Stomach (tissue), 8 donors: ENCODE measurements at regions not wholly inside any gene's neighbourhood (a gene's known extent, or its start where the extent isn't known, plus 50 kb on each side); places are given as distances from the start of the nearest gene placed in this dataset.

Source experiments
- DNase-seq, 2 donors: peaks; one replicate each; pipeline versions ENCODE4 v3.0.0 to v3.0.0-alpha.2; 2013 to 2019
- H3K27ac ChIP-seq, 5 donors: fragments of 200-600 bp in 4 of 5; sonication (generic) in 4 of 5; one replicate each; pipeline ENCODE4 v1.5.1; 2013 to 2019; ENCODE audit warnings: mild to moderate bottlenecking in 1 of 5, moderate library complexity in 1 of 5
- H3K27me3 ChIP-seq, 3 donors: fragments of 200-600 bp; sonication (generic); one replicate each; pipeline ENCODE4 v1.5.1; 2017 to 2019; ENCODE audit warnings: mixed run types in 1 of 3
- H3K36me3 ChIP-seq, 4 donors: fragments of 200-600 bp; sonication (generic); 1 replicate in 3 of 4; 2 replicates in 1 of 4; pipeline ENCODE4 v1.5.1; 2016 to 2019
- H3K4me1 ChIP-seq, 4 donors: fragments of 200-600 bp; sonication (generic); one replicate each; pipeline ENCODE4 v1.5.1; 2016 to 2019
- H3K4me3 ChIP-seq, 4 donors: fragments of 200-600 bp; sonication (generic) in 3 of 4; one replicate each; pipeline ENCODE4 v1.5.1; 2016 to 2019; ENCODE audit warnings: mild to moderate bottlenecking in 1 of 4
- H3K9me3 ChIP-seq, 4 donors: fragments of 200-600 bp; sonication (generic); one replicate each; pipeline ENCODE4 v1.5.1; 2016 to 2019
- CTCF ChIP-seq, 7 experiments: fragments of 450-650 bp in 4 of 7; fragments of 200-600 bp in 3 of 7; sonication (generic) in 3 of 7; IDR thresholded peaks; one replicate each; pipeline ENCODE4 v1.5.1; 2016 to 2019; ENCODE audit warnings: antibody characterized with exemption in 7 of 7, control low read depth in 2 of 7, mild to moderate bottlenecking in 1 of 7
- EP300 ChIP-seq: sonication (generic); formaldehyde crosslinking; IDR thresholded peaks from one replicate; pipeline ENCODE4 v1.6.1; 2017; ENCODE audit warnings: antibody characterized with exemption
- POLR2A ChIP-seq, 4 donors: fragments of 450-650 bp; IDR thresholded peaks; one replicate each; pipeline ENCODE4 v1.6.1; 2016; ENCODE audit warnings: antibody characterized with exemption in 4 of 4, control low read depth in 2 of 4, mild to moderate bottlenecking in 1 of 4, moderate library complexity in 1 of 4
- POLR2AphosphoS5 ChIP-seq, 3 donors: sonication (generic); formaldehyde crosslinking; IDR thresholded peaks; one replicate each; pipeline ENCODE4 v1.6.1; 2016; ENCODE audit warnings: antibody characterized with exemption in 3 of 3
- WGBS, 5 donors: extraction: QIAGEN DNeasy Blood & Tissue Kit in 3 of 5; methylation state at CpG; one replicate each; pipeline versions ENCODE4 v1.1.5 to v1.1.7; 2013 to 2018; 5-methylcytosine and 5-hydroxymethylcytosine counted together
- intact Hi-C: fragments of 100-400 bp; cut with DNase I; formaldehyde crosslinking; loops from one replicate; pipeline ENCODE4 v1.15.1; 2023; ENCODE audit warnings: low total_unique reads
- donor health status: healthy with polysubstance abuse.
- donor health status: Bipolar disorder and iron deficiency.
- donor health status: healthy.

GRCh38 chr13:68291595-68291994 is 1061.5 kb upstream of the PCDH9 start:
- H3K4me3 ChIP-seq: no peak overlapping the region
- WGBS, 5 donors: 72 to 83% (median 74%) methylated on average over 4 of the region's 4 CpGs
- no peaks in the 10 kb centered on the region for H3K4me1 ChIP-seq
- intact Hi-C loops: no loop called here
- TF ChIP-seq POLR2AphosphoS5 (IDR thresholded peaks at IDR 0.05) (no peak), POLR2A (IDR thresholded peaks at IDR 0.05) (no peak), CTCF (IDR thresholded peaks at IDR 0.05) (no peak), EP300 (no peak)
- no peaks in the 10 kb centered on the region for H3K27me3 ChIP-seq
- H3K36me3 ChIP-seq: no peaks in the 10 kb centered on the region
- H3K27ac ChIP-seq: no peak overlapping the region
- no peak for DNase-seq
- no peaks in the 10 kb centered on the region for H3K9me3 ChIP-seq

GRCh38 chr13:68275758-68276157 is 1045.6 kb upstream of the PCDH9 start:
- Histone ChIP-seq H3K36me3 (no peaks in the 10 kb centered on the region), H3K9me3 (peaks cover 0 to 13% (median 7%) of the 10 kb centered on the region in 4 donors), H3K4me3 (no peak overlapping the region), H3K4me1 (no peaks in the 10 kb centered on the region), H3K27me3 (no peaks in the 10 kb centered on the region), H3K27ac (no peak overlapping the region)
- intact Hi-C loops: no loop called here
- WGBS, 5 donors: 90 to 95% (median 93%) methylated on average over 1 of the region's 1 CpG
- TF ChIP-seq EP300: no peak
- TF ChIP-seq CTCF (IDR thresholded peaks at IDR 0.05): no peak
- TF ChIP-seq POLR2AphosphoS5 (IDR thresholded peaks at IDR 0.05): no peak
- TF ChIP-seq POLR2A (IDR thresholded peaks at IDR 0.05): no peak
- no peak for DNase-seq

- TF ChIP-seq POLR2A (IDR thresholded peaks at IDR 0.05) (no peak), CTCF (IDR thresholded peaks at IDR 0.05) (no peak), POLR2AphosphoS5 (IDR thresholded peaks at IDR 0.05) (no peak), EP300 (no peak)
- H3K4me3 ChIP-seq: no peak overlapping the region
- no peak overlapping the region for H3K27ac ChIP-seq
- WGBS, 5 donors: 93 to 97% (median 94%) methylated on average over 14 of the region's 14 CpGs
- H3K9me3 ChIP-seq: peaks cover 0 to 13% (median 7%) of the 10 kb centered on the region in 4 donors
- no peaks in the 10 kb centered on the region for H3K27me3 ChIP-seq
- intact Hi-C loops: no loop called here
- H3K4me1 ChIP-seq: no peaks in the 10 kb centered on the region
- no peaks in the 10 kb centered on the region for H3K36me3 ChIP-seq
- DNase-seq: no peak
Observed at GRCh38 chr13:68272652-68273051, 1042.5 kb upstream of the PCDH9 start.

- Histone ChIP-seq H3K9me3 (no peaks in the 10 kb centered on the region), H3K4me1 (no peaks in the 10 kb centered on the region), H3K36me3 (no peaks in the 10 kb centered on the region), H3K27ac (no peak overlapping the region), H3K27me3 (no peaks in the 10 kb centered on the region), H3K4me3 (no peak overlapping the region)
- WGBS, 5 donors: 74 to 81% (median 79%) methylated on average over 2 of the region's 2 CpGs
- TF ChIP-seq POLR2A (IDR thresholded peaks at IDR 0.05) (no peak), CTCF (IDR thresholded peaks at IDR 0.05) (no peak), EP300 (no peak), POLR2AphosphoS5 (IDR thresholded peaks at IDR 0.05) (no peak)
- intact Hi-C loops: no loop called here
- no peak for DNase-seq
Observed at GRCh38 chr13:68264692-68265091, 1034.6 kb upstream of the PCDH9 start.
